Stimulated activated CD4-positive, alpha-beta T cell treated with anti-CD3 and anti-CD28 coated beads, Interleukin-4, amount 100 ng/mL, for 1 hour (primary cell): ENCODE measurements at regions not wholly inside any gene's neighbourhood (a gene's known extent, or its start where the extent isn't known, plus 50 kb on each side); places are given as distances from the start of the nearest gene placed in this dataset.
"Not testable (repeated sequence)": the region's sequence is repeated elsewhere in the genome, so short reads cannot be mapped to it uniquely, and the experiment has no call there.

Source experiments
- DNase-seq: peaks from one replicate; pipeline ENCODE4 v3.0.0-alpha.2; 2020

DNA sequence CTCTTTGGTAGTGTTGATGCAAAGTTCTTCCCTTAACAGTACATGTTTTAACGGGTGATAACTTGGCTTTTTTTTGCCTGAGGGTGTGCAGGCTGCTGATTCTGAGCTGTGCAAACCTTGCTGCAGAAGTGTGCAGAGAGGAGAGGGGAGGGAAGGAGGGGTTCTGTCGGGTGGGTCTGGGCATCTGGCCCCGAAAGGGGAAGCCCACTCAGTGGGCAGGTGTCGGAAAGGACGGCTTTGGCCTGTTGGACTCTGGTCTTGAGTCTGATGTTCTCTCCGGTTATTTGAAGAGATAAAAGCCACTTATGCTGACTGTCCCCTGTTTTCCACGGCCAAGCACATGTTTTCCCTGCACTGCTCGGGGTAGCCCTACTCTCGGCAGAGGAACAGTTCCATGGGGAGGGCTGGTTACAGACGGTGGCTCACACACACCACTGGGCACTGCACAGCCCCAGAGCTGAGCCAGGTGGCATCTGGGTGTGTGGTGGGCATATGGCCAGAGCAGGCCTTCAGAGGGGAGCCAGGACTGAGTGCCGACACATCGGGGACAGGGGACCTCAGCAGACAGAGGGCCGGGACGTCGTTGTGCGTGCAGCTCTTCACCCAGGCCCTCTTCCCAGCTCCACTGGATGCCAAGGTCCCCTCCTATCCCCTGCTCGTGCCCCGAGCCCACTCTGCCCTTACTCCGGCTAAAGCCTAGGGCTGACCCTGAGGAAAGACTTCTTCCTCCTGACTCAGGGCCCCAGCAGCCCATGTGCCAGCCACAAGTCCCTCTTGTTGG lies 93.2 kb downstream of the TEX29 start:
- no peak for DNase-seq

DNA sequence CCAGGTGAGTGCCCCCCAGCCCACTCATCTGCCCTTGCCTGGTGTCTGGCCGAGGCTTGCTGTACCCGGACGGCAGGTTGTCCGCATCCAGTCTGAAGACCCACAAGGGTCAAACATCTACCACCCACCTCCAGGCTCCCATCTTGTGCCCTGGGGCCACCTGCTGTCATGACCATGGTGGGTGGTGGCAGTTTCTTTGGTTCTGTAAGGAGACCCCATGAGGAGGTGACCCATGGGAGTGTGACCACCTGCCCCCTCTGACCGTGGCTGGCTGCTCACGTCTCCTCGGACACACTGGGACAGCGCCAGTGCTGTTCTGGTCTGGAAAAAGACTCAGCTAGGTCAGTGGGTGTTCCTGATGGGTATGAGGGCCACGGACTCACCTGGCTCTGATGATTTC lies 93.9 kb downstream of the TEX29 start:
- no peak for DNase-seq

DNA sequence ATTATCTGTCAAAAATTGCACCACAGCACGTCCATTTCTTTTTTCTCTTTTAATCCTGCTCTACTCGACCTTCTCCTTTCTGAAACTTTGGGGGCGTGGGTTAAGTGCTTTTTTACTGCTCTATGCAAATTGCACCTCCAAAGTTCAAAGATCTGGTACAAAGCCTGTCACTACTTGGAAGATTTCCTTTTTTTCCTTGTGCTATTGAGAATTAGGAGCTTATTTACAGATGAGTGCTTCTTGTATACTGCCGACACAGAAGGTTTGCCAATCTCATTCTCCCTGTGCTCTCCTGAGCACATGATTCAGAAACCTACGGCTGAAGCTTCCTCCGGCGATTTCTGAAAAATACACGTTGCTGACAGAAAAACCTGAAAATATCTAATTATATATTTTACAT lies 94.8 kb downstream of the TEX29 start:
- DNase-seq, result no peak

DNA sequence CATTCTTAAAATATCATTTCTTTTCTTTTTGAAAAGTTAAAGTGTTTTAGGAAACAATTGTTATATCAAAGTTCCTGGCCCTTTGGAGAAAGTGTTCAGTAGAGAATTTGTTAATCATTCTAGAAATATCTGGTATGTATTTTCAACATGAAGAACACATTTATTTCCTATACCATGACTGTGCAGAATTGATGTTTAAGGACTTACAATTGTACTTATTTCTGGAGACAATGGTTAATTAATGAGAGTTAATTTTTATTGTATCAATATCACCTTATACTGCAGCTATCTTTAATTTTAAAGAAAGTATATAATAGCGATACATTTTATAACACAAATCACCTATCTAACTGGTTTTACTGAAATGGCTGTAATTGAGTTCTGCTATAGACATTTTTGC lies 95.3 kb downstream of the TEX29 start:
- DNase-seq, result no peak

DNA sequence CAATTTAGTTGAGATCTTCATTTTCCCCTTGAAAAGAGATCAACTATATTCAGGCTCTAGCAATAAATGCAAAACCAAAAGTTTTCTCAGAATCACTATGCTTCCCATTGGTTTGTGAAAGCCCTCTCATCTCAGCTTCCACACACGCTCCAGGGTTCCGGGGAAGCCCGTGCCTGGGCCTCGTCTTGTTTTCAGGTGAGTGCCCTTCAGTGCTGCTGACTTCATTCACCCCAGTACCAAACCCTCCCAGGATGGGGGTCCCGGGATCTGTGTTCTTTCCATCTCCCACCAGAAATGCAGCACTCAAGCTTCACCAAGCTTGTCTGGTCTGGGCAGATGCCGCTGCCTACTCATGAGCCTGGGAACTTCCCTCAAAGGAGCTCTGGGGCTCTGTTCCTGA lies 97.7 kb downstream of the TEX29 start:
- no peak for DNase-seq

DNA sequence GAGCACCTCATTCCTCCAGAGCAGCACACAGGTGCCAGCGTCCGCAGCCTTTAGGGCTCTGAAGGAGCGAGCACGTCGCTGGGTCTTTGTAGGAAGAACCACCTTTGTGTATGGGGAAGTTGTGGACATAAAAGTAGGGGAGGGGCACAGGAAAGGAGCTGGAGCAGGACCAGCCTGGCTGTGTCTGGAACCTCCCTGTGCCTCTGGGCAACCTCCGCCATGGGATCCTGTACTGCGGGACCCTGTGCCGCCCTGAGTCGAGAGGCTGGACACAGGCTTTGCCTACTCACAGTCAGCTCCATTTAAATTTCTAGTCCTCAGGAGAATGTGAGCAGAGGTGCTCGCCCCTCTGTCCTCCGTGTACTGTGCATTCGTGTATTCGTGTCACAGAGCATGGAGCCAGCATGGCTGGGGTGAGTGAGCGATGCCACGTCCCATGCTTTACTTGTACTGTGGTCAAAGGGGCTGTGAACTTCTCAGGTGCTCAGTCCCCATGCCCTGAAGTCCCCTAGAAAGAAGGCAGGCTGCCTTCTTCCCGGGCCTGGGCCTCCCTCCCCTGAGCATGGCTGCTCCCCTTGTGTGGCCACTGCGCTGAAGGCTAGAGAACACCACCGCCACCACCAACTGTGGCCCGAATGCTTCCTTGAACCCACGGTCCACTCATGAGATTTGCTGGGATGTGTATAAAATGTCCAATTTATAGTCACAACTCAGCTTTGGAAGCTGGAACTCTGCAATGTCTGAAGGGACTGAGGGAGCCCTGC lies 99.9 kb downstream of the TEX29 start:
- no peak for DNase-seq

DNA sequence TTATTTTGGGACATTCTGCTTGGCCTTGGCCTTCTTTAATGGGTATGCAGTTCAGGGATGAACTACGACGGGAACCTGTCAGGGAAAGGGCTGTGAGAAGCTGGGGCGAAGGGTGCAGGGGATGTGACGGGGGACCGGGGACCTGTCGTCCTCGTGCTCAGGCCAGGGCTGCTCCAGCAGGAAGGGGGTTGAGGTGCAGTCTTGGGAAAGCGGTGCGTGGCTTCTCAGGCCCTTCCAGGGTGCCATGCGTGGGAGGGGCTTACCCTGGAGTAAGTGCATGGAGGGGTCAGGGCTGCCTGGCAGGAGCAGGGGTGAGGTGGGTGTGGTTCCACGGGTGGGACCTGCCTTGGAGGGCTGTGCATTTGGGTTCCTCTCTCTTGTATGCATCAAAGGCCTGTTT lies 100.8 kb downstream of the TEX29 start:
- no peak for DNase-seq

DNA sequence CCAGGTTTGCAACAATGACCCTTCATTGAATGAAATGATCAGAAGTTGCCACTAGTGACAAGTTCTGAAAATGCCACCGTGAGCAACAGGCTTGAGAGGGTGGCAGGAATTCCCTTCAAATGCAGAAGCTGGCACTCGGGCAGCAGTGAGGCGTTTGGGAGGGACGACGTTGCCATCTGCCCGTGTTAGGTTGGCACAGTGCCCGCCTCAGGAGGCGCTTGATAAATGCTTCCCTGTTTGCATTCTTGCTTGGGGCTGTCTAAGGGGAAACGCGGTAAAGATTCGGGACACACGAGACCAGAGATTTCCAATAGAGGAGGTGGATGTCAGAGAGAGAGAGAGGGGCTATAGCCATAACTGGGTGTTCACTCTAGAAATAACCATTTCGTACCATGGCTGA lies 101.9 kb downstream of the TEX29 start:
- no peak for DNase-seq

DNA sequence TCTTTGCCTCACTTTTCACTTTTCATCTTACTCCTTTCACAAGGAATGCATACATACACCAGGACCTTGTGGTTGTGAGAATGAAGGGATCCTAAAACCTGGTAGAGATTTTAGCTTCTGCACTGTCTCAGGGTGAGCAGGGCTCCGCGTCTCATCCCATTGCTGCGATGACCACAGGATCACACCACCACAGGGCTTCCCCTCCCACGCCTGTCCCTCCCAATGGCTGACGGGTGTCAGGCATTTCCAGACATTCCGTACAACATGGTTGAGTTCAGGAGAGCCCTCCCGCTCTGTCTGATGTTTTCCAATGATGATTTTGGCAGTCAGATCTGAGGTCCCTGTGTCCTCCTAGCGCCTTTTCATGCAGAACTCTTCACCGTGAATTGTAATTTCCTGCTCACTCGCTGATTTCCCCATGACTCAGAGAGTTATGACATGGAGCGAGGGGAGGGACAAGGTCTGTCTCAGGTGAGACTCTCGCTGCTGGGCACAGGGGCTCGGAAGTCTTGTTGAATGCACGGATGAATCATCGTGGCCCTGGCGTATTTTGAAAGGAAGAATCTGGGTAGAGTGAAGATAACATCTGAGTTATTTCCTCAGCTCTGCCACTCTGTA lies 102.8 kb downstream of the TEX29 start:
- no peak for DNase-seq

DNA sequence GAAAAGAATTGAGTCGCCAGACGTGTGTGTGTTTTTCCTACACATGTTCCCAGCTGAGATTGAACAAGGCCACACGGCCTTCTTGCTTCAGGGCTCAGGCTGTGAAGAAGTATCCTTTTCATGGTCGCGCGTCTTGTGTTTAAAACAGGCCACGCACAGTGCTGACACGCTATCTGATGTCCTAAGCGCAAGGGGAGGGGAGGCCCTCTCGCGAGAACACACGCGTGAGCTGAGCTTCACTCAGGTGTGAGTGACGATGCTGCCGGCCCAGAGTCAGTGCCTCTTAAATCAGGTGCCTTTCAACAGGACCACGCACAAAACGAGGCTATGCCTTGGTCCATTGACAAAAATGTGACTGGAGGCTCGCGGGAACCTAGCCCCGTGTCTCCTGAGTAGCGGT lies 103.7 kb downstream of the TEX29 start:
- DNase-seq, result no peak

DNA sequence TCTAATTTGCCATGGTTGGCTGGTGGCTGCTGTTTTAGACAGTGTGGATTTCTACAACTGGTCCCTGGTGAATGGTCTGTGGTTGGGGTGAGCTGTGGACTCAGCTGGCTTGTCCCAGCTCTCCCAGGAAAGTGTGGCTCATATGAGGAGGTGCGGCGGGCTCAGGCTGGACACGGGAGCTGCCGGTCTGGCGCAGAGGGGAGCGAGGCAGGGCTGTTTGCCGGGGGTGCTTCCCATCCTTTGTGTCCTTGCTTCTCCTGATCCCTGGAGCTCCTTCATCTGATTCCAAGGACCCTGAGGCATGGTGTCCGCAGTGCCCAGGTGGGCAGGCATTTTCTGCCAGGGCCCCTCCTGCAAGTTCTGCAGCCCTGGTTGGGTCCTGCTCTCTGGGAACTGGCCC lies 104.9 kb downstream of the TEX29 start:
- no peak for DNase-seq

DNA sequence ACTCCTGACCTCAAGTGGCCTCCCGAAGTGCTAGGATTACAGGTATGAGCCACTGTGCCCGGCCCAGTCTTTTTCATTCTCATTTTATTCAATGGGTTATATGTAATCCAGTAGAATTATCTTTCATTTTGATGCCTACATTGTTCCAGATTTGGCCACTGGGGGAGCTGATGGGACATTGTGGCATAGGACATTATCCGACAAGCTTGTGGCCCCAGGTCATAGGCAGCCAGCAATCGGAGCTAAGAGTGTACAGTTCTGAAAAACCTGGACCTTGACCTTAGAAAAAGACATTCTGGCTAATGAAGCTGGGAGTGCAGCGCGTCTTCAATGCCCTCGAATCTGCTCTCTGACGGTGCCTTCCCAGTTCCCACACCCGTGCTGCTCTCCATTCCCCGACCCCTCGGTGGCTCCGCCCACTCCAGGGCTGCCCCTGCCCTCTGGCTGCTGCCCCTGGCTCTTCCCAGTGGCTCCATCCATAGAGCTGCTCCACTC lies 108.7 kb downstream of the TEX29 start:
- DNase-seq, result peak; percentile 33

DNA sequence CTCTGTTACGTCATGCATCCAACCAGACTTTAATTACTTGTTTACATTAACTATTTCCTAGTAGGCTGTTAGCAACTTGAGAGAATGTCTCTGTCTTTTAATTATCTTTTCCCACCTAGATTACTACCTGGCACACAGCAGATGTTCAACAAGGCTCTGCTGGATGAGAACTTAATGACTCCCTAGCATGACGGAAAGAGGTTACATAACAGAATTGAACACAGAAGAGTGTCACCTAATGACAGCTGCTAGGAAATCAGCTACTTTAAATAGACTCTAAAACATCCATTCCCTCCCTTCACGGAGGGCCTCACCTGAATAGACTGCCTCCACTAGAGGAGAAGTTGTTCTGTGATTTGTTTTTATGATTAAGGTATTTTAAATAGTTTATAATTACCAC lies 110.8 kb downstream of the TEX29 start:
- no peak for DNase-seq

DNA sequence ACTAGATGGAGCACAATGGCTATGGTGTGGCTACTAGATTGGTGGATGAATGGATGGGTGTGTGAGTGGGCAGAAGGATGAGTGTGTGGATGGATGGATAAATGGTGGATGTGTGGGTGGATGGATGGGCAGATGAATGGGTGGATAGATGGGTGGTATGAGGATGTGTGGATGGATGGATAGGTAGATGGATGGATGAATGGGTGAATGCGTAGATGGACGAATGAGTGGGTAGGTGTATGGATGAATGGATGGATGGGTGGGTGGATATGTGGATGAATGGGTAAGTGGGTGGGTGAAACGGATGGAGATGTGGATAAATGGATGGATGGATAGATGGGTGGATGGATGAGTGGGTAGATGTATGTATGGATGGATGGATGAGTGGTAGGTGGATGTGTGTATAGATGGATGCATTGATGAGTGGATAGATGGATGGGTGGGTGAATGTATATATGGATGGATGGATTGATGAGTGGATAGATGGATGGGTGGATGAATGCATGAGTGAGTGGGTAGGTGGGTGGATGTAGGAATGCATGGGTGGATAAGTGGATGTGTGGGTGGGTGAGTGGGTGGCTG lies 114.2 kb downstream of the TEX29 start:
- no peak for DNase-seq

DNA sequence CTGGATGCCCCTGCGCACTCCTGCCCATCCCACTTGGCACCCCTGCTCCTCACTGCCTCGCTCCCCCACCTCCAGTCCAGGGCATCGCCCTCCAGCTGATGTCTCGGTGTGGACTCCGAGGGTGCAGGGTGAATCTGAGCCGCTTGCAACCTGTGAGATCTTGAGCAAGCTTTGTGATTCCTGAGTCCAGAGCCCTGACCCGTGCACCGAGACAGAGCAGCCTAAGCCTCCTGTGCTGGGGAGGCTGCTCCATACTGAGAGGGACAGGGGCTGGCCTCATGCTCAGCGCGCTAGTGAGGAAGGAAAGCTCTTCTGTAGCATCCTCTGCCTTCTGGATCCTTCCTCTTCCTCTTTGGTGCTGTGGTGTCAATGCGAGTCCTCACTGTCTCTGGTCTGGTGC lies 116.0 kb downstream of the TEX29 start:
- DNase-seq, result no peak

DNA sequence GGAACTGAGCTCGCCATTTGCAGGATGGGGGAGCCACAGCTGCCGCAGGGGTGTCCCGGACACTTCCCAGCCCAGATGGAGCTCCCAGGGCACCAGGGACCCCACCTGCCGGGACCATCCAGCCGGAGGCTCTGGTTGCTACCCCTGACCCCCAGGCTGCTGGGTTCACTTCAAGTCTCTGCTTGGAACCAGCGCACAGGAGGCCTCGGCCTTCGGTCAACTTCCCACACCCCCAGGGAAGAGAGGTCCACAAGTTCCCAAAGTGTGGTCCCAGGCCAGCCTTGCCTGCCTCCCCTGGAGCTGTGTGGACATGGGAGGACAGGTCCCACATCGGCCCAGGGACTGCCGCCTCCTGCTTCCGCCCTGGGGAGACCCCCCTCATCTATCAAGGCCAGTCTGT lies 117.0 kb downstream of the TEX29 start:
- DNase-seq, result no peak

DNA sequence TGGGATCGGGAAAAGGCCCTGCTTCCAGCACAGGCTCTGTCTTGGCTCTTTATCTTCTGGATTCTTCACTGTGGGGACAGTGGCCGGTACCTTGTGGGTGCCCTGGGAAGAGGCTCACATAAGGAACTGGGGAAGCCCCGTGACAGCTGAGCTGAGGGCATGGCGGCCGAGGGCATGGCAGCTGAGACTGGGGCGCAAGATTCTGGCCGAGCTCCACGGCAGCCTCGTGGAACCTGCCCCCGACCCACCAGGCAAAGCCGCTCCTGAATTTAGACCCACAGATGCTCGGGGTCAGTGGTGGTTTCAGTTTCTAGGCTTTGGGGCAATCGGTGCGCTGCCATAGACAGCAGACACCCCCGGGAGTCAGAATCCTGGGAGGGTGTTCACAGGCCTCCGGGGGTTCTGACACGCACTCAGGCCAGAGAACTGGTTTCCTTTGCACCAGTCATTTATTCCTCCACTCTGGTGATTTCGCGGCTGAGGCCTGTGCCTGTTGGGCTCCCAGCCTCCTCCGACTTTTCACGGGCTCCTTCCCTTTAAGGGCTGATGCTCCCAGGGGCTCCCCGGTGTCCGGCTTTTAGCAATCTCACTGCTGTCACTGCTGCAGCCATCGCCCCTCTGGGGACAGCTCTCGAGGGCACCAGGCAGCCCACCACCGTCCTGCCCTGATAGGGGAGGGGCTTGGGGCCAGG lies 117.6 kb downstream of the TEX29 start:
- no peak for DNase-seq

DNA sequence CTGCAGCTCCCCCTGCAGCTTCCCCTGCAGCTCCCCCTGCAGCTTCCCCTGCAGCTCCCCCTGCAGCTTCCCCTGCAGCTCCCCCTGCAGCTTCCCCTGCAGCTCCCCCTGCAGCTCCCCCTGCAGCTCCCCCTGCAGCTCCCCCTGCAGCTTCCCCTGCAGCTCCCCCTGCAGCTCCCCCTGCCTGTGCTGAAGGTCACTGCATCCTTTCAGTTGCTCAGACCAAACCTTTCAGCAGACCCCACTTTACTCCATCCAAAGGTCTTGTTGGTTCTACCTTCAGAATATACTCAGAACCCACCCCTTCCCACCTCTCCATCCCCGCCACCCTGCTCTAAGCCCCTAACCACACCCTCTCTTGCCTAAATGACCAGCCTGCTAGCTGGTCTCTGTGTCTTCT lies 120.0 kb downstream of the TEX29 start:
- DNase-seq, result not testable (repeated sequence)

DNA sequence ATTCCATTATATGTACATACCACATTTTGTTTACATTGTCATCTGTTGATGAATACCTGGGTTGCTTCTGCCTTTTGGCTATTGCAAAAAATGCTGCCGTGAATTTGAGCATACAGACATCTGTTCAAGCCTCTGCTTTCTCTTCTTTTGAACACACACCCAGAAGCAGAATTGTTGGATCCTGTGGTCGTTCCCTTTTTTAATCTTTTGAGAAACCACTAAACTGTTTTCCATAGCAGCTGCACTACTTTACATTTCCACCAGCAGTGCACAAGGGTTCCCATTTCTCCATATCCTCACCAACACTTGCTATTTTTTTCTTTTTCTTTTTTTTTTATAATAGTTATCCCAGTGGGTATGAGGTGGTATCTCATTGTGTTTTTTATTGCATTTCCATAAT lies 123.5 kb downstream of the TEX29 start:
- no peak for DNase-seq

DNA sequence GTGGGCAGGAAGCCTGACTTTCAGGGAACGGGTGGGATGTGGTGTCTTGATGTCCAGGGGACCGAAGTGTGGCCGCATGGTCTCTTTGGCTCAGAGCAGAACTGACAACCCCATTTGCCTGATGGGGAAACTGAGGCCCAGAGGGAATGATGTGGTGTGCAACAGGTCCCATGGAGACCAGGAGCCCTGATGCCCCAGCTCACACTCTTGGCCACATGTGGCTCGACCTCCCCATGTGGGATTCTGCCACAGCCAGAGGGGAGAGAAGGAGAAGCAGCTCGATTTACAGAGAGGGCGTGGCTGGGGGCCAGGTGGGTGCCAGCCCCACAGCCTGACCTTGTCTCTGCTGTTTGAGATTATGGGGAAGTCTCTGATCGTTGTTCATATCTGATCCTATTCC lies 128.1 kb downstream of the TEX29 start:
- DNase-seq, result no peak

DNA sequence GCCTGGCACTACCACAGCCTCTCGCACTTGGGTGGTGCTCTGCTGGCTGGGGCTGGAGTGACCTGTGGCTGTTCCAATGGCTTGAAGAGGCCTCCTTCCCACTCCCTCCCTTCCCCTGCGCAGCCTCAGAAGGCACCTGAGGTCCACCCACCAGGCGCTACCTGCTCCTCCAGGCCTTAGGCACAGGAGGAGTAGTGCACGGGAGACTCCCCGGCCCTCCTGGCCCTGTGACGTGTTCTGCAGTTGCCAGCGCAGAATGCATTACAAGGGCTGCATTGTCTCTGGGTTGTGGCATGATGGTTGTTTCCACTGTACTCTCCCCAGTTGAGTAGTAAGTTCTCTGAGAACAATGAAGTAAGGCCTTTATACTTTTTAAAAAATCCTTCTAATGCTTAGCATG lies 128.6 kb downstream of the TEX29 start:
- no peak for DNase-seq

DNA sequence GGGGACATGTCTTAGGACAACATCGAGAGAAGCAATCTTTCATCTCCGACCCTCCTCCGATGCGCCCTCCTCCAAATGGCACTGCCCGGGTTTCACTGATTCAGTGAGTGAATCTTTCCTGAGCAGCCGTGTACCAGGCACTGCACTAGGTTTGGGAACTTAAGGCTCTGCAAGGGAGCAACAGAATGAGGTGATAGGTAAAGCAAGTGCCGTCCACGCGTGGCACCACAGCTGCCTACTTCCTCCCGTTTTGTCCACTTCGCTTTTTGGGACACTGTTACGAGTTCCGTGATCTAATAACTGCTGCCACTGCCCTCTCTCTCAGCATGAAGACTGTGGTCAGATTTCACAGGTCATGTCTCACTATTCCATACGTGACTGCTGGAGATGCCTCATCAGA lies 131.0 kb downstream of the TEX29 start:
- DNase-seq, result no peak
